Ishikawa (cell line): ENCODE measurements at regions not wholly inside any gene's neighbourhood (a gene's known extent, or its start where the extent isn't known, plus 50 kb on each side); places are given as distances from the start of the nearest gene placed in this dataset.

ENCODE experiments used
- CEBPB ChIP-seq: IDR thresholded peaks from 2 replicates; pipeline ENCODE4 v1.6.1; 2012
- CREB1 ChIP-seq: IDR thresholded peaks from 2 replicates; pipeline ENCODE4 v1.6.1; 2012; ENCODE audit warnings: low read depth
- EGR1 ChIP-seq: IDR thresholded peaks from 2 replicates; pipeline ENCODE4 v1.6.1; 2012
- EP300 ChIP-seq: IDR thresholded peaks from 2 replicates; pipeline ENCODE4 v1.6.1; 2012; ENCODE audit warnings: borderline replicate concordance
- FOXM1 ChIP-seq: IDR thresholded peaks from 2 replicates; pipeline ENCODE4 v1.6.1; 2012; ENCODE audit warnings: low read depth, borderline replicate concordance
- MAX ChIP-seq: IDR thresholded peaks from 2 replicates; pipeline ENCODE4 v1.6.1; 2012
- NFIC ChIP-seq: IDR thresholded peaks from 2 replicates; pipeline ENCODE4 v1.6.1; 2012
- RAD21 ChIP-seq: IDR thresholded peaks from 2 replicates; pipeline ENCODE4 v1.6.1; 2012; ENCODE audit warnings: low read depth
- REST ChIP-seq: IDR thresholded peaks from 2 replicates; pipeline ENCODE4 v1.6.1; 2012; ENCODE audit warnings: low read depth, mild to moderate bottlenecking
- TAF1 ChIP-seq: IDR thresholded peaks from 2 replicates; pipeline ENCODE4 v1.6.1; 2012; ENCODE audit warnings: low read depth, mild to moderate bottlenecking
- TCF12 ChIP-seq: IDR thresholded peaks from 2 replicates; pipeline ENCODE4 v1.6.1; 2012; ENCODE audit warnings: low read depth
- TEAD4 ChIP-seq: IDR thresholded peaks from 2 replicates; pipeline ENCODE4 v1.6.1; 2012
- USF1 ChIP-seq: IDR thresholded peaks from 2 replicates; pipeline ENCODE4 v1.6.1; 2012
- YY1 ChIP-seq: IDR thresholded peaks from 2 replicates; pipeline ENCODE4 v1.6.1; 2012; ENCODE audit warnings: low read depth
- ZBTB7A ChIP-seq: IDR thresholded peaks from 2 replicates; pipeline ENCODE4 v1.6.1; 2012; ENCODE audit warnings: low read depth

GRCh38 chr4:188484256-188484655 is 345.0 kb downstream of the TRIML1 start:
- TF ChIP-seq NFIC (no peak), TEAD4 (no peak), TAF1 (no peak), YY1 (no peak), FOXM1 (no peak), CREB1 (no peak), USF1 (no peak), EGR1 (no peak), RAD21 (no peak), CEBPB (no peak), REST (no peak)

GRCh38 chr4:188485906-188486305 is 346.7 kb downstream of the TRIML1 start:
- TF ChIP-seq USF1, result no peak
- TF ChIP-seq MAX, result no peak
- TF ChIP-seq RAD21, result no peak
- no peak for TF ChIP-seq REST
- no peak for TF ChIP-seq TCF12
- TF ChIP-seq CREB1, result no peak
- TF ChIP-seq YY1, result no peak
- TF ChIP-seq TAF1, result no peak
- TF ChIP-seq EGR1, result no peak
- no peak for TF ChIP-seq CEBPB
- no peak for TF ChIP-seq FOXM1

GRCh38 chr4:188492886-188493285 is 353.6 kb downstream of the TRIML1 start:
- no peak for TF ChIP-seq EGR1

GRCh38 chr4:188495169-188495568 is 355.9 kb downstream of the TRIML1 start:
- TF ChIP-seq TCF12 (no peak), YY1 (no peak), NFIC (no peak), USF1 (no peak), FOXM1 (no peak), EP300 (no peak), ZBTB7A (no peak), MAX (no peak), TEAD4 (no peak), EGR1 (no peak), RAD21 (no peak), TAF1 (no peak), CREB1 (no peak), REST (no peak), CEBPB (no peak)

- TF ChIP-seq USF1, result no peak
- TF ChIP-seq TCF12, result no peak
- TF ChIP-seq FOXM1, result no peak
- TF ChIP-seq MAX, result no peak
- no peak for TF ChIP-seq RAD21
- no peak for TF ChIP-seq TAF1
- TF ChIP-seq REST, result no peak
- TF ChIP-seq CEBPB, result no peak
Measured at GRCh38 chr4:188511431-188511830, 372.2 kb downstream of the TRIML1 start.
